SH-SY5Y (cell line): ENCODE measurements at regions not wholly inside any gene's neighbourhood (a gene's known extent, or its start where the extent isn't known, plus 50 kb on each side); places are given as distances from the start of the nearest gene placed in this dataset.

Experiments
- GATA2 ChIP-seq: IDR thresholded peaks from 2 replicates; pipeline ENCODE4 v1.6.1; 2011; ENCODE audit warnings: mild to moderate bottlenecking, low read depth, low read length
- GATA3 ChIP-seq: IDR thresholded peaks from 2 replicates; pipeline ENCODE4 v1.6.1; 2011; ENCODE audit warnings: low read depth, mild to moderate bottlenecking, low read length, moderate library complexity

DNA sequence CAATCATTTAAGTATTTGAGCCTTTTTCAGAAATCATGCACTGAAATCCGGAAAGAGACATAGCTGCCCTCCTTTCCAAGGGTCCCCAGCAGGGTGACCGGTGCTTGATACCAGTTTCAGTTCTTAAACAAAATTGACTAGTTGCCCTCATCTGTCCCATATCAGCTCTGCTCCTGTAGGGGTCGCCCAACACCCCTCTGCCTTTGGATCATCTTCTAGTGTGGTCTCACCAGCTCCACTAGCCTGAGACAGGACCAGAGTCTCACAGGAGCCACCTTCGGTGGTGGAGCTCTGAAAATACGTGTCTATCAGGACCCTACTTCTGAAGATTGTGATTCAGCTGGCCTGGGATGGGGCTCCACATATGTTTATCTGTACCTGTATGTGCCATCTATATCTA lies 428.2 kb downstream of the ENC1 start:
- TF ChIP-seq GATA3 (no peak), GATA2 (no peak)

DNA sequence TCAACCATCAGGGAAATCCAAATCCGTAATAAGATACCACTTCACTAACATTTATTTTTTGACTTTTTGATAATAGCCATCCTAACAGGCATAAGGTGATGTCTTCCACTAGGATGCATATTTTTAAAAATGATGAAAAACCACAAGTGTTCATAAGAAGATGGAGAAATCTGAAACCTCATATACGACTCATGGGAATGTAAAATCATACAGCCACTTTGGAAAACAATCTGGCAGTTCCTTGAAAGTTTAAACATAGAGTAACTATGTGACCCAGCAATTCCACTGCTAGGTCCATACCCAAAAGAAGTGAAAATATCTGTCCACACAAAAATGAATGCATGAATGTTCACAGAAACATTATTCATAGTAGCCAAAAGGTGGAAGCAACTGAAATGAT lies 431.0 kb downstream of the ENC1 start:
- TF ChIP-seq GATA2, result no peak
- TF ChIP-seq GATA3, result no peak

DNA sequence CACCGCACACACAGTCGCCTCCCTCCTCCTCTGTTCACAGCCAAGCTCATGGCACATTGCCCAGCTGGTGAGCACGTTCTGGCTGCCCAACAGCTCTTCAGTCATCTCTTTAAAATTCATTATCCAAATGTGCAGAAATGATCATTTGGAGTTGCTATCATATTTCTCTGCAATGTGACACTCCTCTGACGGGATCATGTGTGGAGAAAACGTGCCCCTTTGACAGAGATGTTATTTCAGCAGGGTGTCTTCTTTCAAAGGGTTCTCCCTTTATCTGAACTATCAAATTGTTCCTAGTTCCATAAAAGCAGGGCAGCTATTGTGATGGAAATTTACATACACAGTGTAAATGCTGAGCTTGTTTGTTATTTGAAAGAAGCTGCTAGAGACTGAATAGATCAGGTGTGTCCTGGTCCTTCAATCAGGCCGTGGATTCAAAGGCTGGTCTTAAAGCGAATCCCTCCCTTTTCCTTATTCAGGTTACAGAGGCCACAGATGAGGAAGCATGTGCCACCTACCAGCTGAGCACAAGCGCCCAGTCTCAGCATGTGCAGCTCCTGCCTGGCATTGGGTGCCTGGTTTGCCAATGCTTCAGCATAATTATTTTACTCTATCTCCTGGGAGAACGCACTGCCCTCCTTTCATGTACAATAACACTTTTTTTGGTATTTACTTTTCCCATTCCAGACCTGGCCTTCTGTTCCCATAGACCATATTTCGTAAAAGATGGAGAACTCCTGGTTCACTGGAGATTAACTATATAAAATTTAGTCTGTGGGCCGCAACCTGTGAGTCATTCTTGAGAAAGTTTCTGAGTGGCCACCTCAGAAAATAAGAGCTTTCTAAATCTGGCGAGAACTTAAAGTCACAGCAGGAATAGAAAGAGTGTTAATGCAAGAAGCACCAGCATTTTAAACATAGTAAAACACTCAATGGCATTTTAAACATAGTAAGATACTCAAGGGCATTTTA lies 433.7 kb downstream of the ENC1 start:
- TF ChIP-seq GATA2 (no peak), GATA3 (no peak)

DNA sequence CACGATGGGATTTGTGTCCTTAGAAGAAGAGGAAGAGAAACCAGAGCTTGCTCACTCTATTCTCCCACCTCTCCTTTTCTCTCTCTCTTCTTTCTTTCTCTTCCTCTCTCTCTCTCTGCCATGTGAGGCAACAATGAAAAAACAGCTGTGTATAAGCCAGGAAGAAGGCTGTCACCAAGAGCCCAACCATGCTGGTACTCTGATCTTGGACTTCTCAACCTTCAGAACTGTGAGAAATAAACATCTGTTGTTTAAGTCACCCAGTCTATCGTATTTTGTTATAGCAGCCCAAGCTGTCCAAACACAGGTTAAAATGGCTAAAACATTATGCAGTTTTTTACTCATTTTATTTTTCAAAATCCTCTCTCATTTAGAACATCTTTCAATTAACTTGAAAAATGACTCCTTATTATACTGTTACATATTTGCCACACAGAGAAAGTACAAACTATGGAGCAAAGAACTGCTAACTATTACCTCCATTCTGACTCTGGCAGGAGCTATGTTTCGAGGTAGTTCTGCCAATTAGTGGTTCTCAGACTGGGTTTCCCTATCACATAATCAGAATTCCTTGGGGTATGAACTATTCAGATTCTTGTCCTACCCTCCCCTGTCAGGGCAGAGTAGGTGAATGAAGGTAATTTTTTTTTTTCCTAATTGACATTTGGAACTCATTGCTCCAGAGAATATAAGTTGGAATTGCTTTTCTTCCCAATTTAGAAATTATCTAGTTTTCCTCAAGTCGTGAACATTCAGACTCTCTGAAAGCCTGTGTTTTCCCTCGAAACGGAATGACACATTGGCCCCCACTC lies 434.6 kb downstream of the ENC1 start:
- TF ChIP-seq GATA3, result no peak
- TF ChIP-seq GATA2, result no peak

DNA sequence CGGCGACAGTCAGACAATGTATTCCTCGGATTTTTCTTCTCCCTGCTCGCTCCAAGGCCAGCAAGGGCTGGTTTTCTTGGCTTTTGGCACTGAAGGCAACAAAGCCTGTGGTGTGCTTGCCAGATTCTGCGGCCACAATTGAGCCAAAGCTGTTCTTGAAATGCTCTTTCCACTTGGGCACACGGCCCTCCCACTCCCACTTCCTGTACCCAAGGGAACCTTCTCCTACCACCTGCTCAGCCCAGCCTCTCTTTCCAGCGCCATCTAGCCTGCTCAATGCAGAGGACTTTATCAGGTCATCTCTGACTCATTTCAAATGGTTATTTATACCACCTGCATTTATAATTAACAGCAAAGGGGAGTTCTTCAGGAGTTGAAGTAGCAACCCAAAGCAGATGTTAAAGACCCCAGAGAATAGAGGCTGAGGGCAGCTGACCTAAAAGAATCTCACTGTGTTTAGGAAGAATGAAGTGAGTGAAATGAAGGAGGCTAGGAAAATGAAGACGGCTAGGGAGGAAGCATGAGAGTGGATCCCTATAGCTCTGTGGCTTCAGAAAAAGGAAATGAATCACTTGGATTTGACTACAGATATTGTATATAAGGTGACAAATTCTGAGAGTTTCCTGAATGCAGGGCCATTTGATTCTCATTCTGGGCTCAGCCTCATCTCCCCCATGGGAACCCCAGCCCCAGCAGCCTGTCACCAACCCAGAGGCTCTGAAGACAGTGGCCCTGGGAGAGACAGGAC lies 439.0 kb downstream of the ENC1 start:
- TF ChIP-seq GATA2 (no peak), GATA3 (no peak)

DNA sequence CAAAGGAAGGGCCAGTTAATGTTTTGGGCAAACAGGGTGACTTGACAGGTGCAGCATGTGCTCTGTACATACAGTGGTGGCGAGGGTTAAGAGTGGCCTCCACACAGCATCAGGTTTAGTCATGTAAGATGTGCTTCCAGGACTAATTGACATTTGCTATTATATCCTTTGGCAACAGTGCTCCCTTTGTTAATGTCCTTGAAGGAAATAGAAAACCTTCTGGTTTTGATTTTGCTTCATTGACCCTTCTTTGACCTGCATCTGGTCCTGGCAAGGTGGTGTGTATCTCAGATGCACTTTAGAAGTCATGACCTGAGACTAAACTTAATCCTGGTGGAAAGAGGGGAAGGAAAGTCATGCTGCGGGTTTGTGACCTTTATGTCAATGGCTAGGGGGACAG lies 440.0 kb downstream of the ENC1 start:
- no peak for TF ChIP-seq GATA2
- no peak for TF ChIP-seq GATA3

DNA sequence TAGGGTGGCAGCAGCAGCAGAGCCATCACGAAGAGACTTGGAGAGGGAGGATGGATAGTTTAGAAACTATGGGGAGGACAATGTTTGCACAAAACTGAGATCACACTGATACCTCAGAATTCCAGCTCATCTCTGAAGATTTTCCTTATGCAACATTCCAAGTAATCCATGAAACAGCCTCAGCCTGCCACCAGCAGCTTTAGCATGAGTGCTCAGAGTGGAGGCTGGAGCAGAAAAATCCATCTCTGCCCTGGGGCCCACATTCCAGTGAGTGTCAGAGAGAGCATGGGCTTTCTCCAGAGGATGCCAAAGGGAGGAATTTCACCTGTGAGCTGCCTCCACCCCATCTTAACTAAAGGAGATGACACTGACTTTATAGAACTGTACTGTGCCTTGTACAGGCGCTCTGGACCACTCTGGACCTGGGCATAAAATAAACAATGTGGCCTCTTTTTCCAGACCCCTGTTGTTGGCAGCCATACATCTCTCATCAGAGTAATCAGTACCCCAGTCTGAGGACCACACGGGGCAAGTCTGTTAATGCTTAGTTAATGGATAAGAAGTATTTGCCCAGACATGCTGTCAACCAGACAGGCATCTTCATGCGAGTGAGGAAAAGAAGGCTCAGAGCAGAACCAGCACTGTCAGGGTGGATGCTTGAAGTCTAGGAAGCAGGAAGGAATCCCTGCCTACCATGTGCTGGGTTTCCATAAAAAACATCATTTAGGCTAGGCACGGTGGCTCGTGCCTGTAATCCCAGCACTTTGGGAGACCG lies 440.9 kb downstream of the ENC1 start:
- TF ChIP-seq GATA3 (no peak), GATA2 (no peak)

DNA sequence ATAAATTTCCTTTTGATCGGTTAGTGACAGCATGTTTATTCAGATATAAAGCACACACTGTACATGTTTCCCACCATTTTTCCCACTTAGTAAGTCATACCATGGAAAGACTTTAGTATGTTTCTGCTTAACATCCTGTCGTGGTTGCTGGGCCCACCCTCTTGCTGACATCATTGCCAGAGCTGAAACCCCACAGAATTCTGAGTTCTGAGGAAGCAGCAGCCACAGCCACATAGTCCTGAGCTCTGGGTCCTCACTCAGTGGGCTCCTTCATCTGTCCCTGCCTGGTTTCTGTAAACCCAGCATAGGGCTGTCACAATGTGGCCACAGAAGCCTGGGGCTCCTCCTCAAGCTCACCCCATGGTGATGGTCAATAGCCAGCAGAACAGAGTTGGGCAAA lies 441.5 kb downstream of the ENC1 start:
- TF ChIP-seq GATA2, result no peak
- no peak for TF ChIP-seq GATA3

DNA sequence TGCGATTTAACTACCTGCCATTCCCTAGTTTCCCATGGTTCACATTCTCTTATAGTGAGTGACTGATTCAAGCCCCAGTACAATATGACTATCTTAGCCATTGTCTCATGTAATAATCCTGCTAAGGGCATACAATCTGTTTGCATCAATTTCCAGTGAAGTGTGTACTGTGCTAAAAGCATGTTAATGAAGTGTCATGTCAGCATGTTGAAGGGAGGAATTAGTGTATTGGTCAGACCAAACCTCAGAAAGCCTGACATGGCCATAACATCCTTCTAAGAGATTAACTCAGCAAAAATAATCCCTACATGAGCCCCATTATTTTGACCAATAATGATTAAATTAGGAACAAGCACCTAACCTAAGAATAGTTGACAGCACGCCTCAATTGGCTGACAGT lies 442.4 kb downstream of the ENC1 start:
- TF ChIP-seq GATA2 (no peak), GATA3 (no peak)

DNA sequence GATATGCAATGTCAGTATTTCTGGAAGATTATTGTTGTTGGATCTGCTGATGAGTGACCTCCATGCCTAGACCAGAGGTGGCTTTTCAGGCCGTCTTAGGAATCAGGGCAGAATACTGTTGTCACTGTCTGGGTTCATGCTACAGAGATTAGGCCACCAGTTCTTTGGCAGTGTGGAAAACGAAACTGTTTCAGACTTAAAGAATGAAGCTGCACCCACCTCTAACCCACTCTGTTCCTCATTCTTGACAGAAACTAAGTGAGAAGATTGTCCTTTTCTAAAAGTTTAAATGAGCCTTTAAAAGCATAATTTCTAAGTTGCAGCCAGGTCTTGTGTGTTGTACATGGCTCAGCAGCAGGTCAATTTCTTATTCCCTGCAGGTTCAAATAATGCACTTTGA lies 444.3 kb downstream of the ENC1 start:
- TF ChIP-seq GATA3 (no peak), GATA2 (no peak)

DNA sequence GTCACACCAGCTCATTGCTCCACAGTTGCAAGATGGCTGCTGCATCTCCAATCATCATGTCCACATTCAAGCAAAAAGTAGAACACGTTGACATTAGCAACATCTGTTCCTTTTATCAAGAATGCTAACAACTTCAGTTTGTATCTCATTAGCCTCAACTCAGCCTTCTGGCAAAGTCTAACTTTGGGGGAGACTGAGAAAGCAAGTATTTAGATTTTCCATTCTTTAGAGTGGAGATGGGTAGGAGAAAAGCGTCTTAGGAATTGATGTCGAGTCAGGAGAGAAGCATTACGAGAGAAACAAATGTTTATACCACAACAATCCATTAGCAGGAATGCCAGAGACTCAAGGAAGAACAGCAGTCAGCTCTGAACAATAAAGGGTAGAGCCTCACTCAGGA lies 446.3 kb downstream of the ENC1 start:
- TF ChIP-seq GATA2 (no peak), GATA3 (no peak)

DNA sequence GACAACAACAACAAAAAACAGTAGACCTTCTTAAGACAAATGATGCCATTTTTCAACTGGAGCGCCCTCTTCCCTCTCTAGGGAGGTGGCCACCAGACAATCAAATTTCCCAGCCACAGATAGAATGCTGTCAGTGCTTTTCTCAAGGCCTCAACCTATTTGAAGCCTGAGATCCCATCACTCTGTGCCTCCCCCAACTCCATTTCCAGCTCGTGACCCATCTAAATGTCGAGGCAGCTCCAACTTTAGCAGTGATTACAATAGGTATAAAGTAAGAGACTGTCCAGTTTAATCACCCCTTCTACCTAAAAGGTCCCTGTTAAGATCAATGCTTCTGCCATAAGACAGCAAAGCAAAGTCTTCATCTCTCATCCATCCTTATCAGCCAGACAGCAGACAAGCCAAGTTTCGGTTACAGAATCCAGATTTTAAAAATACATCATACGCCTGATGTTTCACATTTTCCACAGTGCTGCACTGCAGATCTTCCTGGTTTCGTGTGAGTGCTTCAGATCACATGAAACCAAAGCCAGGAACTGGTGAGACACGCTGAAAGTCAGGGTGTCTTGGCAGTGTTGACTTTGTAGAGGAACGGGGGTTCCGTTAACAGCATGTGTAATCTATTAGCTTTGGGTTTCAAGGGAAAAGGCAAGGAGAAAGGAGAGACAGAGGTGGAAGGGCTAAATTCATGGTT lies 447.8 kb downstream of the ENC1 start:
- TF ChIP-seq GATA3, result no peak
- no peak for TF ChIP-seq GATA2

DNA sequence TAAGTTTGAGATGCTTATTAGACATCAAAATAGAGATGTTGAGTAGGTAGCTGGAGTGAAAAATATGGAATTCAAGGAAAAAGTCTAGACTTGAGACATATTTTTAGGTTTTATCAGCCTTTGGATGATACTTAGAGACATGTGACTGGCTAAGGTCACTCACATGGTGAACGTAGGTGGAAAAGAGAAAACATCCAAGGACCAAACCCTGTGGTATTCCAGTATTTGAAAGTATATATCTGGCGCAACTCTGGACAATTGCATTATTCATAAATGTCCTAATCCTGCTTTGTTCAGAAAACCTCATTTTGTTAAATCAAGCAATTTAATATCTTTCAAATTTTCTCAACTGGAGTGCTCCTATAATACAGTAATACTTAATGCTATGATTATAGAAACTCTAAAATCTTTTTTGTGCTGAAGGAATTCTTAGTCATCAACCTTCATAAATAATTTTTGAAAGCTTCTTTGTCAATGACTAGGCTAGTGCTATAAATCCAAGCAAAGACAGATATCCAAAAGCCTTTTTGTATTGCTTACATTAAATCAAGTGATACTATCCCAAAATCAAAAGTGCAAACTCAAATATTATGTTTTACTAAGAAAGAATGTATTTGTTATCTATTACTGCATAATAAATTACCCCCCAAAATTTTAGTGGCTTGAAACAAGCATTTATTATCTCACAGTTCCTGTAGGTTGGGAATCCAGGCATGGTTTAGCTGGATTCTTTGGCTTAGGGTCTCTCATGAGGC lies 452.0 kb downstream of the ENC1 start:
- no peak for TF ChIP-seq GATA2
- TF ChIP-seq GATA3, result no peak
